H1 (cell line): ENCODE measurements at regions not wholly inside any gene's neighbourhood (a gene's known extent, or its start where the extent isn't known, plus 50 kb on each side); places are given as distances from the start of the nearest gene placed in this dataset.

Experiments used
- CTCF ChIA-PET: fragments of 300-600 bp; sonication (Branson Sonifier 250); formaldehyde crosslinking; loops from one replicate; lab custom pipeline; 2021; ENCODE audit not compliant: partially characterized antibody; lab: Charles Lee
- POLR2A ChIA-PET: fragments of 300-600 bp; sonication (Branson Sonifier 250); formaldehyde crosslinking; loops from one replicate; lab custom pipeline; 2021; ENCODE audit warnings: inconsistent platforms; ENCODE audit not compliant: partially characterized antibody; lab: Charles Lee
- DNase-seq, 2 experiments: peaks; one replicate each; pipeline versions ENCODE4 v3.0.0 to v3.0.0-alpha.2; 2010 to 2022; ENCODE audit warnings: low spot score in 2 of 2, low read depth in 1 of 2, mixed read lengths in 1 of 2
- FAIRE-seq: peaks from 2 replicates; lab custom pipeline; 2011; peaks lifted over from hg19 to GRCh38; lab: Jason Lieb, UNC
- H2AFZ ChIP-seq: 2 replicates; pipeline ENCODE4 v1.8.1; 2012; ENCODE audit warnings: low read length, inconsistent platforms
- H2AK5ac ChIP-seq: 2 replicates; pipeline ENCODE4 v1.6.1; 2013; ENCODE audit warnings: low read depth, low read length
- H2BK120ac ChIP-seq: replicated peaks from 2 replicates; pipeline ENCODE3; 2013; ENCODE audit warnings: low read depth, low read length, inconsistent platforms
- H2BK12ac ChIP-seq: 2 replicates; pipeline ENCODE4 v1.6.1; 2013; ENCODE audit warnings: low read depth, low read length
- H2BK15ac ChIP-seq: 2 replicates; pipeline ENCODE4 v1.6.1; 2013; ENCODE audit warnings: low read length
- H2BK20ac ChIP-seq: 2 replicates; pipeline ENCODE4 v1.6.1; 2013; ENCODE audit warnings: low read length
- H2BK5ac ChIP-seq: 2 replicates; pipeline ENCODE4 v1.6.1; 2013; ENCODE audit warnings: low read depth, low read length
- H3K14ac ChIP-seq: 2 replicates; pipeline ENCODE4 v1.6.1; 2013; ENCODE audit warnings: inconsistent platforms; ENCODE audit not compliant: insufficient read length
- H3K18ac ChIP-seq: 2 replicates; pipeline ENCODE4 v1.6.1; 2013; ENCODE audit warnings: low read length; ENCODE audit errors: extremely low read depth
- H3K23ac ChIP-seq: 2 replicates; pipeline ENCODE4 v1.6.1; 2013; ENCODE audit warnings: inconsistent platforms; ENCODE audit not compliant: insufficient read length
- H3K23me2 ChIP-seq: 2 replicates; pipeline ENCODE4 v1.6.1; 2013; ENCODE audit warnings: low read depth, low read length
- H3K27ac ChIP-seq: 2 replicates; pipeline ENCODE4 v1.6.1; 2011; ENCODE audit warnings: low read depth, low read length, inconsistent platforms
- H3K27me3 ChIP-seq, 4 experiments: replicated peaks in 1 of 4; 1 replicate in 1 of 4; 2 replicates in 3 of 4; pipeline versions ENCODE4 v1.6.1 to v1.8.1; 2011 to 2013; ENCODE audit warnings: low read length in 3 of 4, mild to moderate bottlenecking in 3 of 4, inconsistent platforms in 2 of 4, mixed read lengths in 2 of 4, moderate library complexity in 1 of 4; ENCODE audit not compliant: control insufficient read depth in 3 of 4, insufficient read depth in 3 of 4; ENCODE audit errors: extremely low read depth in 1 of 4
- H3K36me3 ChIP-seq, 4 experiments: 2 replicates each; pipeline versions ENCODE4 v1.6.1 to v1.8.1; 2011 to 2013; ENCODE audit warnings: mild to moderate bottlenecking in 4 of 4, low read length in 3 of 4, moderate library complexity in 2 of 4, control low read depth in 1 of 4, inconsistent platforms in 1 of 4; ENCODE audit not compliant: insufficient read depth in 4 of 4, control insufficient read depth in 2 of 4
- H3K4ac ChIP-seq: replicated peaks from 2 replicates; pipeline ENCODE3; 2013; ENCODE audit warnings: low read length, low read depth, mixed read lengths, inconsistent platforms; ENCODE audit not compliant: insufficient read length
- H3K4me1 ChIP-seq, 4 experiments: replicated peaks in 1 of 4; 1 replicate in 1 of 4; 2 replicates in 3 of 4; pipeline versions ENCODE4 v1.6.1 to v1.8.1; 2011 to 2013; ENCODE audit warnings: low read length in 3 of 4, inconsistent platforms in 2 of 4, mixed read lengths in 1 of 4; ENCODE audit not compliant: insufficient read depth in 4 of 4, control insufficient read depth in 3 of 4
- H3K4me2 ChIP-seq, 2 experiments: 2 replicates each; pipeline versions ENCODE4 v1.6.1 to v1.8.1; 2011 to 2013; ENCODE audit warnings: low read depth in 2 of 2, low read length in 2 of 2, control low read depth in 1 of 2, inconsistent platforms in 1 of 2, mild to moderate bottlenecking in 1 of 2; ENCODE audit not compliant: insufficient read depth in 1 of 2
- H3K4me3 ChIP-seq, 4 experiments: fragments of 200-600, 300-600 bp in 1 of 4; sonication (generic), shearing (Covaris generic), sonication (Bioruptor Twin) in 1 of 4; 2 replicates each; pipeline versions ENCODE4 v1.5.1 to v1.8.1; 2011 to 2016; ENCODE audit warnings: low read length in 4 of 4, low read depth in 3 of 4, control low read depth in 2 of 4, inconsistent platforms in 2 of 4, mild to moderate bottlenecking in 2 of 4, mixed read lengths in 1 of 4, moderate library complexity in 1 of 4; ENCODE audit not compliant: insufficient read depth in 2 of 4; ENCODE audit errors: extremely low read depth in 1 of 4
- H3K56ac ChIP-seq: replicated peaks from 2 replicates; pipeline ENCODE3; 2013; ENCODE audit warnings: low read depth, mild to moderate bottlenecking, mixed read lengths, low read length, inconsistent platforms; ENCODE audit not compliant: insufficient read length
- H3K79me1 ChIP-seq: 2 replicates; pipeline ENCODE4 v1.6.1; 2013; ENCODE audit warnings: low read depth, low read length, control low read depth
- H3K79me2 ChIP-seq, 2 experiments: 2 replicates each; pipeline versions ENCODE4 v1.6.1 to v1.8.1; 2012 to 2013; ENCODE audit warnings: low read length in 2 of 2, mild to moderate bottlenecking in 2 of 2, inconsistent platforms in 1 of 2; ENCODE audit not compliant: insufficient read depth in 2 of 2, control insufficient read depth in 1 of 2
- H3K9ac ChIP-seq, 4 experiments: replicated peaks in 1 of 4; 1 replicate in 1 of 4; 2 replicates in 3 of 4; pipeline versions ENCODE4 v1.6.1 to v1.8.1; 2011 to 2013; ENCODE audit warnings: low read depth in 3 of 4, low read length in 3 of 4, control low read depth in 2 of 4, mild to moderate bottlenecking in 2 of 4, moderate library complexity in 2 of 4, inconsistent platforms in 1 of 4; ENCODE audit errors: extremely low read depth in 1 of 4
- H3K9me3 ChIP-seq, 2 experiments: 2 replicates each; pipeline versions ENCODE4 v1.6.1 to v1.8.1; 2012 to 2013; ENCODE audit warnings: mild to moderate bottlenecking in 2 of 2, moderate library complexity in 2 of 2, control low read depth in 1 of 2, inconsistent platforms in 1 of 2, low read depth in 1 of 2, low read length in 1 of 2, mixed read lengths in 1 of 2; ENCODE audit not compliant: insufficient read depth in 2 of 2
- H4K20me1 ChIP-seq, 2 experiments: replicated peaks in 1 of 2; 2 replicates each; pipeline versions ENCODE3 to v1.8.1; 2011 to 2013; ENCODE audit warnings: inconsistent platforms in 2 of 2, low read length in 2 of 2, mild to moderate bottlenecking in 1 of 2; ENCODE audit not compliant: insufficient read depth in 2 of 2, control insufficient read depth in 1 of 2
- H4K5ac ChIP-seq: 2 replicates; pipeline ENCODE4 v1.6.1; 2013; ENCODE audit warnings: low read length, low read depth, mixed read lengths, inconsistent platforms; ENCODE audit not compliant: insufficient read length
- H4K8ac ChIP-seq: 2 replicates; pipeline ENCODE4 v1.8.0; 2013; ENCODE audit warnings: mild to moderate bottlenecking, moderate library complexity, low read length, inconsistent platforms; ENCODE audit not compliant: insufficient read depth; ENCODE audit errors: extremely low read depth
- H4K91ac ChIP-seq: replicated peaks from 2 replicates; pipeline ENCODE3; 2013; ENCODE audit warnings: low read length, mixed read lengths, inconsistent platforms; ENCODE audit not compliant: insufficient read length
- ASH2L ChIP-seq: fragments of 200-600, 300-600 bp; sonication (generic); IDR thresholded peaks from one replicate; pipeline ENCODE4 v1.7.1; 2017; ENCODE audit warnings: low read length
- ATF2 ChIP-seq: IDR thresholded peaks from 2 replicates; pipeline ENCODE4 v1.6.1; 2012; ENCODE audit warnings: low read length, inconsistent platforms
- BRCA1 ChIP-seq: IDR thresholded peaks from 2 replicates; pipeline ENCODE4 v1.6.1; 2012; ENCODE audit warnings: low read depth, low read length, improper control_type of control experiment
- CTBP2 ChIP-seq: IDR thresholded peaks from 2 replicates; pipeline ENCODE4 v1.7.0; 2011; ENCODE audit warnings: borderline replicate concordance, mild to moderate bottlenecking, moderate library complexity, mixed read lengths, low read length; ENCODE audit not compliant: insufficient read depth, insufficient read length
- EP300 ChIP-seq, 2 experiments: IDR thresholded peaks; 1 replicate in 1 of 2; 2 replicates in 1 of 2; pipeline ENCODE4 v1.6.1; 2011 to 2012; ENCODE audit warnings: low read depth in 2 of 2, low read length in 2 of 2, mild to moderate bottlenecking in 2 of 2, borderline replicate concordance in 1 of 2, inconsistent platforms in 1 of 2, moderate library complexity in 1 of 2
- JUN ChIP-seq: IDR thresholded peaks from 2 replicates; pipeline ENCODE4 v1.6.1; 2011; ENCODE audit warnings: low read depth, mild to moderate bottlenecking, improper control_type of control experiment, low read length
- KDM4A ChIP-seq: IDR thresholded peaks from one replicate; pipeline ENCODE4 v1.7.1; 2012; ENCODE audit warnings: low read depth, mild to moderate bottlenecking, moderate library complexity, low read length, inconsistent platforms; ENCODE audit not compliant: severe bottlenecking
- MAFK ChIP-seq: IDR thresholded peaks from 2 replicates; pipeline ENCODE4 v1.6.1; 2012; ENCODE audit warnings: low read depth, mild to moderate bottlenecking, improper control_type of control experiment, low read length
- POLR2AphosphoS5 ChIP-seq: IDR thresholded peaks from 2 replicates; pipeline ENCODE4 v1.6.1; 2011; ENCODE audit warnings: low read depth, low read length
- RXRA ChIP-seq: IDR thresholded peaks from 2 replicates; pipeline ENCODE4 v1.6.1; 2011; ENCODE audit warnings: low read depth, mild to moderate bottlenecking, low read length, moderate library complexity; ENCODE audit not compliant: insufficient read depth
- SIN3A ChIP-seq, 2 experiments: IDR thresholded peaks in 1 of 2; conservative IDR thresholded peaks in 1 of 2; 2 replicates each; pipeline ENCODE4 v1.6.1; 2011 to 2012; ENCODE audit warnings: low read length in 2 of 2, improper control_type of control experiment in 1 of 2, low read depth in 1 of 2, mild to moderate bottlenecking in 1 of 2
- SIRT6 ChIP-seq: IDR thresholded peaks from one replicate; pipeline ENCODE4 v1.7.1; 2012; ENCODE audit warnings: low read length, inconsistent platforms
- SP1 ChIP-seq: IDR thresholded peaks from 2 replicates; pipeline ENCODE4 v1.6.1; 2011; ENCODE audit warnings: low read depth, low read length
- TBP ChIP-seq: IDR thresholded peaks from 2 replicates; pipeline ENCODE4 v1.6.1; 2011; ENCODE audit warnings: low read depth, low read length, improper control_type of control experiment
- TCF12 ChIP-seq: IDR thresholded peaks from 2 replicates; pipeline ENCODE4 v1.6.1; 2011; ENCODE audit warnings: low read depth, mild to moderate bottlenecking, low read length

DNA sequence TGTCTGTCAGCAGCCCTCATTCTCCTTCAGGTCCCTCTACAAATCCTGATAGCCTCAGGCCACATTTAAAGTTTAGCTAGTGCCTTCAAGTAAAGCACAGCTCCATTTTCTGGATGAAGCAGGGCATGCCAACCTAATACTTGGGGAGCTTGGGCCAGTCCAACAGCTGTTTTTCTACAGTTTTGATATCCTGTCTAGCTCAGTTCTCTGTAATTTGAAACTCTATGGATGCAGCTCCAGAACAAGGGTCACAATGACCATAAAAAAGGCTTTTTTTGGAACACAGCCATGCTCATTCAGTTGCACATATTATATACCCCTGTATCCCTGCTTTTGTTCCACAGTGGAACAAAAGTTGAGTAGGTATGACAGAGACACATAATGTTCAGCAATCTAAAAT lies 373.5 kb downstream of the SUCLG1 start:
- Histone ChIP-seq H3K36me3 (no peaks in the 10 kb centered on the region), H3K23me2 (no peaks in the 10 kb centered on the region), H3K4me3 (no peak overlapping the region), H2BK5ac (no peak overlapping the region), H3K18ac (no peak overlapping the region), H3K79me2 (no peaks in the 10 kb centered on the region), H3K23ac (no peak overlapping the region), H3K79me1 (no peaks in the 10 kb centered on the region), H3K4me1 (no peaks in the 10 kb centered on the region), H3K9ac (no peak overlapping the region), H2BK20ac (no peak overlapping the region), H2BK120ac (no peak overlapping the region), H3K56ac (no peak overlapping the region), H4K91ac (no peak overlapping the region), H2AFZ (0 out of 2 replicates have a peak overlapping the region, but pooled peaks have one; percentile 71), H4K5ac (no peak overlapping the region), H3K4ac (no peak overlapping the region), H3K9me3 (no peaks in the 10 kb centered on the region), H2AK5ac (no peak overlapping the region), H3K27ac (no peak overlapping the region), H2BK12ac (no peak overlapping the region), H3K4me2 (no peak overlapping the region), H3K14ac (no peak overlapping the region), H4K8ac (no peak overlapping the region), H4K20me1 (no peaks in the 10 kb centered on the region), H3K27me3 (no peaks in the 10 kb centered on the region), H2BK15ac (no peak overlapping the region)
- FAIRE-seq (no peak), DNase-seq (no peak)
- CTCF ChIA-PET, result interaction anchor here (1.0 to 1.7 kb wide), 5 partner anchors 8 to 94 kb away, joined by 3 to 5 read pairs (median 4); no protein-coding TSS in a partner anchor
- POLR2A ChIA-PET, result no interaction called here
- no peak for TF ChIP-seq MAFK
- TF ChIP-seq SIN3A (conservative IDR thresholded peaks at IDR 0.05 in 1 of 2, IDR thresholded peaks at IDR 0.05 in 1 of 2; ENCODE audit: low read depth in 1 of 2, low read length in 2 of 2), result no peak
- TF ChIP-seq EP300 (IDR thresholded peaks at IDR 0.05; ENCODE audit: borderline replicate concordance in 1 of 2, low read depth in 2 of 2, low read length in 2 of 2), result no peak
- no peak for TF ChIP-seq TCF12
- no peak for TF ChIP-seq RXRA
- TF ChIP-seq BRCA1, result no peak
- no peak for TF ChIP-seq TBP
- TF ChIP-seq CTBP2, result no peak
- no peak for TF ChIP-seq ASH2L
- no peak for TF ChIP-seq SP1
- no peak for TF ChIP-seq KDM4A
- no peak for TF ChIP-seq SIRT6
- TF ChIP-seq POLR2AphosphoS5, result no peak
- TF ChIP-seq ATF2, result no peak
- no peak for TF ChIP-seq JUN
